Stimulated activated CD8-positive, alpha-beta memory T cell treated with anti-CD3 and anti-CD28 coated beads, Interleukin-7, amount 100 ng/mL, for 24 hours (primary cell): ENCODE measurements at regions not wholly inside any gene's neighbourhood (a gene's known extent, or its start where the extent isn't known, plus 50 kb on each side); places are given as distances from the start of the nearest gene placed in this dataset.
"Not testable (repeated sequence)": the region's sequence is repeated elsewhere in the genome, so short reads cannot be mapped to it uniquely, and the experiment has no call there.

Experiments used
- DNase-seq: peaks from one replicate; pipeline ENCODE4 v3.0.0-alpha.2; 2020; ENCODE audit warnings: low read depth

DNA sequence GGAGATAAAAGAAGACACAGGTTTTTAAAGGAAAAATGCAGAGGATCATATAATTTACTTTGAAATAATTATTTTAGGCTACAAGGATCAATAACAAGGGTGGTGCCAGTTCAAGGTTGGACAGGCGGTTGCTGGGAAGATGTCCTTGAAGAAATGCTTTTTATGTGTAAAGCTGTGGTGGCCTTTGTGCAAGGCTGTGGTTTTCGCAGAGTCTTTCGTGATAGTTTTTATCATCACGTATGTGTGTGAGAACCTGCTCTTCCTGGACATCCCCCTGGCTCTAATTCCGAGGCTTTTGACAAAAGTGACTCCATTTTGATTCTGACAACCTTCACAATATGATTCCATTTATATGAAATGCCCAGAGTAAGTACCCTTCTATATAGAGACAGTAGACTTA, 85.8 kb upstream of the COG2 start:
- DNase-seq = no peak

DNA sequence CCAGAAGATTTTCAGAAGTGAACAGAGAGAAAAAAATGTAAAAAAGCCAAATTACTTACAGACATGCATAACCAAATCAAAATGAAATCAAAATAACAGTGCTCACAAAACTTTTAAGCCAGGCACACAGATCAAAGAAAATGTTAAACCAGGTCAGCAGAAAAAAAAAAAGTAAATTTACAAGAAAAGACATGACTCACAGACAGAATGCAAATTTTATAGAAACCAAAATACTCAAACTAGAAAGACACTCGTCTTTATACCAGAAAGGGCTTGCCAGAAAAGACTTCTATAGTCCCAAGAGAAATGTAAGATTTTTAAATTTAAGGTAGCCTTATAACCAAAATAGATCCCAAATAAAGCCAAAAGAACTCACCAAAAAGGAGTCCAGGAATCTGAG, 86.5 kb upstream of the COG2 start:
- DNase-seq = no peak

- DNase-seq = no peak
Measured at GRCh38 chr1:230552880-230553279, 89.4 kb upstream of the COG2 start.

DNA sequence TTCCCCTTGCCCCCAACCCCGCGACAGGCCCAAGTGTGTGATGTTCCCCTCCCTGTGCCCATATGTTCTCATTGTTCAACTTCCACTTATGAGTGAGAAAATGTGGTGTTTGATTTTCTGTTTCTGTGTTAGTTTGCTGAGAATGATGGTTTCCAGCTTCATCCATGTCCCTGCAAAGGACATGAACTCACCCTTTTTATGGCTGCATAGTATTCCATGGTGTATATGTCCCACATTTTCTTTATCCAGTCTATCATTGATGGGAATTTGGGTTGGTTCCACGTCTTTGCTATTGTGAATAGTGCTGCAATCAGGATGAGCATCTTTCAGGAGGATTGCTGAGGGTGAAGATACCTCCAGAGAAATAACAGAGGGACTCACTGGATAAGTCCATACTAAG, 91.3 kb upstream of the COG2 start:
- DNase-seq = not testable (repeated sequence)

- DNase-seq = no peak
Measured at GRCh38 chr1:230550428-230550827, 91.9 kb upstream of the COG2 start.

- no peak for DNase-seq
Measured at GRCh38 chr1:230549625-230550024, 92.7 kb upstream of the COG2 start.

DNA sequence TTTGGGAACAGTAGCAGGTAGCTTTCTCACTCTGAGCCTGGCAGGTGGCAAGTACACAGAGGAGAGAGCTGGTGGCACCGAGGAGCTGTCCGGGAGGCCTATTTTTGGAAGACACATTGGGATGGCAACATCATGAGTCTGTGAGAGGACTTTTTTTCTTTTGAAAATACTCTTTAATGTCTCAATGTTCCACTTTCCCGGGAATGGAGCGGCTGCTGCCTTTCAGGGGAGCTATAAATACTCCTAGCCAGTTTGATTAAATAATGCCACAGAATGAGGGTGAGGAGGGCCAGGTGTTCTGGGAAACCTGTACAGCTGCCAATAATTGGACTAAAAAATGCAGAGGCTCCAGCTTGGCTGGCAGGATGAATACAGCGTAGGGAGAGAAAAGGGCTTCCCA, 93.3 kb upstream of the COG2 start:
- DNase-seq = no peak

DNA sequence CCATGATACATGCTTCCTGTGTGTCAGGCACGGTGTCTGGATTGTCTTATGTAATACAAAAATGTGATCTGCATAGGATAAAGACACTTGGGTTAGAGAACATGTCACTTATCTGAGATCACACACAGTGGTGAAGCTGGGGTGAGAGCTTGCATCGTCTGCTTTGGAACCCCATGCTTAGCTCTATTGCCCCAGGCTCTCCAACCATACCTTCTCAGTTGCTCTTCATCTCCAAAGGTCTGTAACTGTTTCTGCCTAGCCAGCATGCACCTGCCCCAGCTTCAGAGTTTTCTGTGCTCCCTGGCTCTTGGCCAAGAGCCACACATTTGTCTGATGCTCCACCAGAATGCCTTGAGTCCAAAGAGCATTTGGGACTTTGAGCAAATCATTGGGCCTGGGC, 93.9 kb upstream of the COG2 start:
- no peak for DNase-seq

DNA sequence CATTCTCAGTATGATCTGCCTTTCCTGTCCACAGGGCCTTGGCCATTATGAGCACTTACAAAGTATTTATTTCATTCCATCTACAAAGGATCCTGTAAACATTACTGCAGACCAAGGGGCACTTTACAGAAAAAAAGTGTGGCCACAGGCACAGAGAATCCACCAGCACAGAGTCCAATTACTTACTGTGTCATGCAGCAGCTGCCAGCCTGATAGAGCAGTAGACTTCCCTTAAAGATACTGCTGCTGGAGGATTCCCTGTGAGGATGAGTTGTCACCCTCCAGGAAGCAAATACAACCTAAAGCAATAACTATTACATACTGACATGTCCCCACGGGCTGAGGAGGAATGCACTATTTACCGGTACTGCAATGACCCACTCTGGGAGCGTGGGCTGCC, 97.1 kb upstream of the COG2 start:
- DNase-seq = no peak

DNA sequence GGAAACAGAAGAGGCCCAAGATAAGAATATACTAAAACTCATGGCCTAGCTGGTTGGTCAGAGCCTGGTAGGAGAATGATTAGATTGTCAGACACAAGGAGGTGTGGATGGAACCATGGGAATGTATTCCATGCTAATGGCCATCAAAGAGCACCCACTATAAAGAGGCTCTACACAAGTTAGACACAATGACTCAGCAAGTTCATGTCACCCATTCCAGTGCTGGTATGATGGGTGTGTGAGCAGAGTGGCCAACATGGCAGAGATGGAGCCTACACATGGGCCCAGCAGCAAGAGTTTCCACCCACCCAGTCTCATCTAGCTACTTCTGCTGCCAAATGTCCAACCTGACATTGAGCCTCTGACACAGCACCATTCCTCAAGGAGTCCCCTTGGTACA, 97.5 kb upstream of the COG2 start:
- no peak for DNase-seq

GRCh38 chr1:230543085-230543484, 99.2 kb upstream of the COG2 start:
- no peak for DNase-seq

- no peak for DNase-seq
Measured at GRCh38 chr1:230542681-230543080, 99.6 kb upstream of the COG2 start.

DNA sequence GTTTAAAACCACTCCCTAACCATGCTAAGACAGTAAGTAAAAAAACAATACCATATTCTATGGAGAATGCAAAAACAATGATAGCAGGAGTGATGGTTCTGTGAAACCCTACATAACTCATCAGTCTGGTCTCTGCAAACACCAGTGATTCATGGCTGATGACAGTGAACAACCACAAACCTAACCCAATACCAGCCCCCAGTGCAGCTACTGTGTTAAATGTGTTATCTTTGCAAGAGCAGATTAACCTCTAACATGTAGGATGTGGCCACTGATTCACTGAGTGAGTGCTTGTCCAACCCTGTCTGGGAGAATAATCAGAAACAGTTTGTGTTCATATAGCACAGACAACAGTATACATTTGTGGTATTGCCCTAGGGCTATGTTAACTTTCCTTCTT, 100.2 kb upstream of the COG2 start:
- no peak for DNase-seq

DNA sequence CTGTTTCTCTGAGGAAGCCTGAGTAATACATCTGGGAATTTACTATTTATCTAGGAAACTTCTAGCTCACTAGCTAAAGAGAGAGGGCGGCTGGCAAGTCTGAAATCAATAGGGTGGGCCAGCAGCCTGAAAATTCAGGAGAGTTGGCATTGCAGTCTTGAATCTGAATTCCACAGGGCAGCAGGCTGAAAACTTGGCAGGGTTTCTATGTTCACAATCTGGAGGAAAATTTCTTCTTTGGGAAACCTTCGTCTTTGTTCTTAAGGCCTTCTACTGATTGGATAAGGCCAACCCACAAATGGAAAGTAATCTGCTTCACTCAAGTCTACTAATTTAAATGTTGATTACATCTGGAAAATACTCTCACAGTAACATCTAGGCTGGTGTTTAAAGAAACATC, 101.0 kb upstream of the COG2 start:
- no peak for DNase-seq

DNA sequence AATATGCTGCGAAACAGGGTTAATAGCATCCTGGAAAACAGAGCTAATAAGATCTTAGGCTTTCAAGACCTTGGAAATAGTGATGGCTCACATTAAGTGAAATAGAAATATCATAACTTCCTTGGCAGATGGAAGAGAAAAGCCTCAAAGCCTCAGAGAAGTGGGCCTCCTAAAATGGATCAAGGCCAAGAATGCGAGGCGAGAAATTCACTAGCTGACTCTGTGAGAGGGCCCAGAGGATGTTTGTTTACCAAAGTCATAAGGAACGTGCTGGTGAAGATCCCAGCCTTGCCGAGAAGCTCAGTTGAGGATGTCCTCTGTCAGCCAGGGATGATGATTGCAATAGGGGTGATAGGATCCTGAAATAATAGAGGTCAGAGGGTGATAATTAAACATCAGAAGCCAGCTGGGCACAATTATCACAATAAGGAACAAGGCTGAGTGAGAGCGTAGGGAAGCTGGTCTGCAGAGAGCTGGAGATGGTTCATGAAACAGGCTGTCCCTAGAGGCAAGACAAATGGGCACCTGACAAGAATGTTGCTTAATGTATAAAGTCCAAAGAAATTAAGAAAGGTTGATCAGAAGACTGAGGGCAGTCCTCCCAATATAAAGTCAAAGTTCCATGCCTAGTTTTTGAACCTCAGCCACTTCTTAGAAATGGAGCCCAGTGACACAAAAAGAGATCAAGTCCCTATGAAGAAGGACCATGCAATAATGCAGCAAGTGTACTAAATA, 101.7 kb upstream of the COG2 start:
- no peak for DNase-seq

DNA sequence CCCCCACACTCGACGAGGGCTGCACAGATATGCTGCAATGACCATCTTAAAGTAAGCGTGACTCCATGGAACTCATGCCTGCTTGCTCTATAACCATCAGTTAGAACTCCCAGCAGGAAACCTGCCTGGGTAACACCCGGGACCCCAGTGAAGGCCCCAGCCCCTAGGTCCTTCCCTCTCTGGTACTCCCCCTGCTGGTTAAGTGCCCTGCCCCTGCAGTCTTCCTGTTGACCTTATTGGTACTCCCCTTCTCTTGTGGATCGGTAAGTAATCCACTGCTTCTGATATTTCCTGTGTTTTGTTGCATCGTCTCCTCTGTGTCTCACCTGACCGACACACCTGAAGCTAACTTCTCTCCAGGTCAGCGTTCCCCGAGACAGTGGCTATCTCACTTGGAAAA, 104.8 kb upstream of the COG2 start:
- no peak for DNase-seq

GRCh38 chr1:230536641-230537155, 105.6 kb upstream of the COG2 start:
- DNase-seq = no peak

- DNase-seq = no peak
Measured at GRCh38 chr1:230534224-230534623, 108.1 kb upstream of the COG2 start.

DNA sequence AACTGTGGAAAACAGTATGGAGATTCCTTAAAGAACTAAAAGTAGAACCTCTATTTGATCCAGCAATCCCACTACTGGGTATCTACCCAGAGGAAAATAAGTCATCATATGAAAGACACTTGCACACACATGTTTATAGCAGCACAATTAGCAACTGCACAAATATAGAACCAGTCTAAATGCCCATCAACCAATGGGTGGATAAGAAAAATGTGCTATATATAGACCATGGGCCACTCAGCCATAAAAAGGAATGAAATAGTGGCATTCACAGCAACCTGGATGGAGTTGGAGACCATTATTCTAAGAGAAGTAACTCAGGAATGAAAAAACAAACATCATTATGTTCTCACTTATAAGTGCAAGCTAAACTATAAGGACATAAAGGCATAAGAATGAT, 105.0 kb upstream of the PGBD5 start:
- DNase-seq = no peak

DNA sequence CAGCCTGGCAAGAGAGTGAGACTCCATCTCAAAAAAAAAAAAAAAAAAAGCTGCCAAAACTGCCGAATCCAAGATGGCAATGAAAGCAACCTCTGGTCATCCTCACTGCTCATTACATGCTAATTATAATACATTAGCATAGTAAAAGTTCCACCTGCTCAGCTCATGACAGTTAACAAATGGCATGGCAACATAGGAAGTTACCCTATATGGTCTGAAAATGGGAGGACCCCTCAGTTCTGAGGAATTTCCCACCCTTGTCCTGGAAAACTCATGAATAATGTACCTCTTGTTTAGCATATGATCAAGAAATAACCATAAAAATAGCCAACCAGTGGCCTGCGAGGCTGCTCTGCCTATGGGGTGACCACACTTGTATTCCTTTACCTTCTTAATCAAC, 93.1 kb upstream of the PGBD5 start:
- DNase-seq = no peak

- DNase-seq = no peak
Measured at GRCh38 chr1:230518511-230518910, 92.4 kb upstream of the PGBD5 start.

DNA sequence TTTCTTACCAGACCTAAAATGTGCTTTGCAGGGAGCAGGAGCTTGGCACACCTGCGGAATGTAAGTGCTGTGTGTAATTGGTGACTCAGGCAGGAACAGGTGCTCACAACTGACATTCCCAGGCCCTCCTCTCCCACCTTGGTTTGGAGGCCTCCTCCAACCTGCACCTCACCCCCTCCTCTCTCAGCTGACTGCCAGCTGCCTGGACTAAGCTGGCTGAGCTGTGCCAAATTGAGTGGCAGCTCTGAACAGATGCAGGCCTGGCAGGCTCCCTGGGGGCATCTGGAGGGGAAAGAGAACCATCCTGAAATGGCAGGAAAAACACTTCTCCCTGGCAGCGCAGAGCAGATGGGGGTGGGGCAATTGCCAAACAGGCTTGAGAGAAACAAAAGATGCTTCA, 91.7 kb upstream of the PGBD5 start:
- DNase-seq = no peak

GRCh38 chr1:230517326-230517725, 91.2 kb upstream of the PGBD5 start:
- no peak for DNase-seq

DNA sequence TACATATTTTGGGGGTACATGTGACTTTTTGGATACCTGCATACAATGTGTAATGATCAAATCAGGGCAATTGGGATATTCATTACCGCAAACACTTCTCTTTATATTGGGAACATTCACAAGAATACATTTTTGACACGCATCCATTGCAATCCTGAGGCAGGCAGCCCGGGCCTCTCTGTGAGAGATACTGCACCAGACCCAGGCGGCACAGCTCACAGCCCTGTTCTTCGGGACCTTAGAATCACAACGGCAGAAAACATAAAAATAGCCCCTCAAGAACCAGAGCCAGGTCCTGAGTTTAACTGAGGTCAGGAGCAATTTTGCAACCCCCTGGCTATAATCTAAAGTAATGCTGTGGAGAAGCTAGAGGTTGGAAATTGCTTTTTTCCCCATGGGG, 90.8 kb upstream of the PGBD5 start:
- no peak for DNase-seq
